WTC11 (cell line): ENCODE measurements at regions not wholly inside any gene's neighbourhood (a gene's known extent, or its start where the extent isn't known, plus 50 kb on each side); places are given as distances from the start of the nearest gene placed in this dataset.

ENCODE experiments used
- AFF4 ChIP-seq: sonication (generic); formaldehyde crosslinking; IDR thresholded peaks from 2 replicates; pipeline ENCODE4 v1.8.1; 2023; ENCODE audit warnings: mild to moderate bottlenecking, missing genetic modification reagents, borderline replicate concordance
- ATF2 ChIP-seq: sonication (generic); formaldehyde crosslinking; IDR thresholded peaks from 2 replicates; pipeline ENCODE4 v1.8.1; 2022; ENCODE audit warnings: low read depth, missing genetic modification reagents, borderline replicate concordance
- CBFB ChIP-seq: sonication (generic); formaldehyde crosslinking; IDR thresholded peaks from 2 replicates; pipeline ENCODE4 v1.8.1; 2022; ENCODE audit warnings: mild to moderate bottlenecking, low read depth, missing genetic modification reagents
- CTCF ChIP-seq: fragments of 200-600 bp; IDR thresholded peaks from 2 replicates; pipeline ENCODE4 v1.8.0; 2022; ENCODE audit warnings: antibody characterized with exemption
- FOXJ3 ChIP-seq: sonication (generic); formaldehyde crosslinking; IDR thresholded peaks from 2 replicates; pipeline ENCODE4 v1.9.0; 2021; ENCODE audit warnings: missing genetic modification reagents, mild to moderate bottlenecking, borderline replicate concordance
- HMGXB4 ChIP-seq: sonication (generic); formaldehyde crosslinking; IDR thresholded peaks from 2 replicates; pipeline ENCODE4 v1.8.1; 2023; ENCODE audit warnings: mild to moderate bottlenecking, moderate library complexity, missing genetic modification reagents
- IRF1 ChIP-seq: sonication (generic); formaldehyde crosslinking; IDR thresholded peaks from 2 replicates; pipeline ENCODE4 v1.8.0; 2023; ENCODE audit warnings: missing genetic modification reagents
- MAX ChIP-seq: sonication (generic); formaldehyde crosslinking; IDR thresholded peaks from 2 replicates; pipeline ENCODE4 v1.8.0; 2022; ENCODE audit warnings: mild to moderate bottlenecking, missing genetic modification reagents
- USF2 ChIP-seq: sonication (generic); formaldehyde crosslinking; IDR thresholded peaks from 2 replicates; pipeline ENCODE4 v1.8.1; 2023; ENCODE audit warnings: mild to moderate bottlenecking, missing genetic modification reagents, moderate library complexity
- ZBTB21 ChIP-seq: sonication (generic); formaldehyde crosslinking; IDR thresholded peaks from 2 replicates; pipeline ENCODE4 v1.8.1; 2023; ENCODE audit warnings: mild to moderate bottlenecking, missing genetic modification reagents, borderline replicate concordance
- ZNF232 ChIP-seq: sonication (generic); formaldehyde crosslinking; IDR thresholded peaks from 2 replicates; pipeline ENCODE4 v1.8.0; 2022; ENCODE audit warnings: mild to moderate bottlenecking, missing genetic modification reagents

GRCh38 chr6:139881728-139882211 is 507.3 kb upstream of the CITED2 start:
- TF ChIP-seq CTCF = peak; percentile 36; the same call in 1 of the 2 replicates
- TF ChIP-seq HMGXB4 (CRISPR knock-in tag) = no peak
- TF ChIP-seq USF2 = no peak
- TF ChIP-seq IRF1 = no peak
- no peak for TF ChIP-seq MAX (CRISPR knock-in tag)
- TF ChIP-seq CBFB = no peak
- TF ChIP-seq ZNF232 = no peak
- no peak for TF ChIP-seq AFF4 (CRISPR knock-in tag)
- no peak for TF ChIP-seq ZBTB21 (CRISPR knock-in tag)
- no peak for TF ChIP-seq ATF2 (CRISPR knock-in tag)
- no peak for TF ChIP-seq FOXJ3 (CRISPR knock-in tag)
